ENCODE measurements at regions not wholly inside any gene's neighbourhood (a gene's known extent, or its start where the extent isn't known, plus 50 kb on each side); places are given as distances from the start of the nearest gene placed in this dataset.

GRCh38 chr6:156336733-156337132, 440.4 kb upstream of the ARID1B start:
- Histone ChIP-seq H3K9me3 (peaks cover 0 to 14% (median 12%) of the 10 kb centered on the region in 4 donors), H3K36me3 (no peaks in the 10 kb centered on the region), H3K4me1 (no peaks in the 10 kb centered on the region), H3K4me3 (no peak overlapping the region), H3K27me3 (no peaks in the 10 kb centered on the region), H3K27ac (replicated peaks in 1 of 4) (no peak overlapping the region)
- 90% methylated on average over 3 of the region's 3 CpGs for WGBS
- TF ChIP-seq POLR2A (IDR thresholded peaks at IDR 0.05; ENCODE audit: low read depth) (no peak), CTCF (IDR thresholded peaks at IDR 0.05) (no peak), EP300 (IDR thresholded peaks at IDR 0.05) (no peak), POLR2AphosphoS5 (IDR thresholded peaks at IDR 0.05) (no peak)
- intact Hi-C loops (cut with DNase I), result no loop called here
- DNase-seq (ENCODE audit: extremely low spot score), result no peak

- intact Hi-C loops (cut with DNase I), result no loop called here
- DNase-seq (ENCODE audit: extremely low spot score), result no peak
- Histone ChIP-seq H3K27ac (replicated peaks in 1 of 4) (no peak overlapping the region), H3K4me1 (no peaks in the 10 kb centered on the region), H3K9me3 (peaks cover 0 to 20% (median 13%) of the 10 kb centered on the region in 4 donors), H3K36me3 (no peaks in the 10 kb centered on the region), H3K4me3 (no peak overlapping the region), H3K27me3 (no peaks in the 10 kb centered on the region)
- TF ChIP-seq POLR2A (IDR thresholded peaks at IDR 0.05; ENCODE audit: low read depth) (no peak), CTCF (IDR thresholded peaks at IDR 0.05) (no peak), EP300 (IDR thresholded peaks at IDR 0.05) (no peak), POLR2AphosphoS5 (IDR thresholded peaks at IDR 0.05) (no peak)
- WGBS, result 82% methylated on average over 4 of the region's 5 CpGs
Measured at GRCh38 chr6:156336089-156336488, 441.1 kb upstream of the ARID1B start.

GRCh38 chr6:156334966-156335365, 442.2 kb upstream of the ARID1B start:
- DNase-seq (ENCODE audit: extremely low spot score), result no peak
- Histone ChIP-seq H3K9me3 (peaks cover 0 to 22% (median 15%) of the 10 kb centered on the region in 4 donors), H3K4me1 (no peaks in the 10 kb centered on the region), H3K27ac (replicated peaks in 1 of 4) (no peak overlapping the region), H3K4me3 (no peak overlapping the region), H3K36me3 (no peaks in the 10 kb centered on the region), H3K27me3 (no peaks in the 10 kb centered on the region)
- TF ChIP-seq POLR2AphosphoS5 (IDR thresholded peaks at IDR 0.05) (no peak), EP300 (IDR thresholded peaks at IDR 0.05) (no peak), POLR2A (IDR thresholded peaks at IDR 0.05; ENCODE audit: low read depth) (no peak), CTCF (IDR thresholded peaks at IDR 0.05) (no peak)
- intact Hi-C loops (cut with DNase I), result no loop called here

GRCh38 chr6:156319707-156320106, 457.5 kb upstream of the ARID1B start:
- Histone ChIP-seq H3K27me3 (no peaks in the 10 kb centered on the region), H3K27ac (replicated peaks in 1 of 4) (no peak overlapping the region), H3K9me3 (peaks cover 0 to 6% (median 0%) of the 10 kb centered on the region in 4 donors), H3K36me3 (no peaks in the 10 kb centered on the region), H3K4me1 (no peaks in the 10 kb centered on the region), H3K4me3 (no peak overlapping the region)
- no peak for TF ChIP-seq CTCF (IDR thresholded peaks at IDR 0.05)
- WGBS, result 63% methylated on average over 2 of the region's 2 CpGs
- intact Hi-C loops (cut with DNase I), result no loop called here
- DNase-seq (ENCODE audit: extremely low spot score), result no peak

- intact Hi-C loops (cut with DNase I), result no loop called here
- Histone ChIP-seq H3K9me3 (no peaks in the 10 kb centered on the region), H3K4me3 (no peak overlapping the region), H3K36me3 (no peaks in the 10 kb centered on the region), H3K27ac (replicated peaks in 1 of 4) (no peak overlapping the region), H3K4me1 (no peaks in the 10 kb centered on the region), H3K27me3 (no peaks in the 10 kb centered on the region)
- DNase-seq (ENCODE audit: extremely low spot score), result no peak
- WGBS, result 74% methylated on average over 11 of the region's 11 CpGs
- no peak for TF ChIP-seq CTCF (IDR thresholded peaks at IDR 0.05)
- TF ChIP-seq POLR2A (IDR thresholded peaks at IDR 0.05; ENCODE audit: low read depth), result no peak
- TF ChIP-seq EP300 (IDR thresholded peaks at IDR 0.05), result no peak
- no peak for TF ChIP-seq POLR2AphosphoS5 (IDR thresholded peaks at IDR 0.05)
Measured at GRCh38 chr6:156316583-156317125, 460.5 kb upstream of the ARID1B start.

All from esophagus muscularis mucosa (tissue), 4 donors.